K562 (cell line): ENCODE measurements at regions not wholly inside any gene's neighbourhood (a gene's known extent, or its start where the extent isn't known, plus 50 kb on each side); places are given as distances from the start of the nearest gene placed in this dataset.

Source experiments
- ADNP ChIP-seq: fragments of 200-800 bp; sonication (Bioruptor generic); IDR thresholded peaks from 2 replicates; pipeline ENCODE4 v1.6.1; 2016; ENCODE audit warnings: missing genetic modification characterization, missing compliant biosample characterization
- ATF6 ChIP-seq: sonication (generic); formaldehyde crosslinking; IDR thresholded peaks from 2 replicates; pipeline ENCODE4 v1.4.0; 2020; ENCODE audit warnings: mild to moderate bottlenecking, missing genetic modification reagents
- ATF7 ChIP-seq: fragments of 450-650 bp; IDR thresholded peaks from 2 replicates; pipeline ENCODE4 v1.7.1; 2014; ENCODE audit warnings: mild to moderate bottlenecking, moderate library complexity
- E4F1 ChIP-seq: fragments of 250-450 bp; sonication (Bioruptor Pico); IDR thresholded peaks from 2 replicates; pipeline ENCODE4 v1.5.0; 2021; ENCODE audit warnings: mild to moderate bottlenecking, borderline replicate concordance
- FOXP4 ChIP-seq: sonication (generic); formaldehyde crosslinking; IDR thresholded peaks from 2 replicates; pipeline ENCODE4 v1.8.0; 2022; ENCODE audit warnings: mild to moderate bottlenecking, missing genetic modification reagents, borderline replicate concordance
- HNRNPUL1 ChIP-seq: fragments of 200-400 bp; formaldehyde crosslinking; IDR thresholded peaks from 2 replicates; pipeline ENCODE4 v1.6.1; 2017; ENCODE audit warnings: low read length
- HSF4 ChIP-seq: fragments of 250-450 bp; sonication (Bioruptor Pico); IDR thresholded peaks from 2 replicates; pipeline ENCODE4 v2.1.2; 2022; ENCODE audit warnings: mild to moderate bottlenecking, moderate library complexity, borderline replicate concordance
- KHSRP ChIP-seq: fragments of 450-650 bp; IDR thresholded peaks from 2 replicates; pipeline ENCODE4 v1.6.1; 2017
- PHB ChIP-seq: fragments of 250-450 bp; sonication (Bioruptor Pico); IDR thresholded peaks from 2 replicates; pipeline ENCODE4 v1.5.0; 2021
- SRSF9 ChIP-seq: fragments of 200-400 bp; formaldehyde crosslinking; IDR thresholded peaks from 2 replicates; pipeline ENCODE4 v1.6.1; 2017; ENCODE audit warnings: low read depth, low read length, borderline replicate concordance
- TCF7 ChIP-seq: sonication (generic); IDR thresholded peaks from 2 replicates; pipeline ENCODE4 v1.6.1; 2016; ENCODE audit warnings: antibody characterized with exemption, borderline replicate concordance
- TRIM24 ChIP-seq, 2 experiments: fragments of 450-650 bp; IDR thresholded peaks; 2 replicates each; pipeline ENCODE4 v1.6.1; 2016
- UBTF ChIP-seq, 2 experiments: IDR thresholded peaks; 2 replicates each; pipeline ENCODE4 v1.6.1; 2012; ENCODE audit warnings: improper control_type of control experiment in 2 of 2, low read depth in 2 of 2, low read length in 2 of 2, borderline replicate concordance in 1 of 2
- ZBTB7A ChIP-seq: IDR thresholded peaks from 2 replicates; pipeline ENCODE4 v1.6.1; 2011; ENCODE audit warnings: low read depth, mild to moderate bottlenecking, low read length, moderate library complexity, borderline replicate concordance; ENCODE audit not compliant: control insufficient read depth
- ZNF518B ChIP-seq: fragments of 250-450 bp; sonication (Bioruptor Pico); IDR thresholded peaks from 2 replicates; pipeline ENCODE4 v1.5.0; 2021; ENCODE audit warnings: mild to moderate bottlenecking, moderate library complexity

GRCh38 chr3:14278799-14279625, 100.4 kb downstream of the LSM3 start (continued):
- no peak for TF ChIP-seq ZNF518B (CRISPR knock-in tag)
- TF ChIP-seq ZBTB7A = no peak
- TF ChIP-seq ATF7 = no peak
- no peak for TF ChIP-seq E4F1 (CRISPR knock-in tag)
- TF ChIP-seq SRSF9 = no peak
- no peak for TF ChIP-seq HNRNPUL1
- no peak for TF ChIP-seq UBTF (IDR thresholded peaks at IDR 0.05; ENCODE audit: borderline replicate concordance in 1 of 2, low read depth in 2 of 2, low read length in 2 of 2)
- TF ChIP-seq TRIM24 (IDR thresholded peaks at IDR 0.05) = 0 out of 4 replicates have a peak, but pooled peaks of 1 of the 2 experiments have one; percentile 6
- TF ChIP-seq FOXP4 (CRISPR knock-in tag) = no peak
- TF ChIP-seq PHB (CRISPR knock-in tag) = no peak
- TF ChIP-seq HSF4 = no peak
- TF ChIP-seq ATF6 (CRISPR knock-in tag) = no peak
- TF ChIP-seq ADNP (tag) = no peak
- no peak for TF ChIP-seq KHSRP
- no peak for TF ChIP-seq TCF7
